Endothelial cell (in vitro differentiated cells): ENCODE measurements at regions not wholly inside any gene's neighbourhood (a gene's known extent, or its start where the extent isn't known, plus 50 kb on each side); places are given as distances from the start of the nearest gene placed in this dataset.

Experiments
- DNase-seq: peaks from one replicate; pipeline ENCODE4 v3.0.0; 2021; ENCODE audit warnings: low spot score
- H3K27ac Mint-ChIP-seq: one replicate; pipeline ENCODE4 v1.8.0; 2021; ENCODE audit warnings: mixed read lengths, inconsistent platforms; ENCODE audit not compliant: unreplicated experiment
- H3K27me3 Mint-ChIP-seq: one replicate; pipeline ENCODE4 v1.8.0; 2021; ENCODE audit warnings: mild to moderate bottlenecking, moderate library complexity, mixed read lengths, inconsistent platforms; ENCODE audit not compliant: unreplicated experiment
- H3K36me3 Mint-ChIP-seq: one replicate; pipeline ENCODE4 v1.8.0; 2021; ENCODE audit warnings: mild to moderate bottlenecking, low read depth, mixed read lengths, inconsistent platforms; ENCODE audit not compliant: unreplicated experiment
- H3K4me1 Mint-ChIP-seq: one replicate; pipeline ENCODE4 v1.8.0; 2021; ENCODE audit warnings: mild to moderate bottlenecking, mixed read lengths, inconsistent platforms; ENCODE audit not compliant: unreplicated experiment
- H3K4me3 Mint-ChIP-seq: one replicate; pipeline ENCODE4 v1.8.0; 2021; ENCODE audit warnings: mild to moderate bottlenecking, mixed read lengths, inconsistent platforms; ENCODE audit not compliant: unreplicated experiment
- H3K9me3 Mint-ChIP-seq: one replicate; pipeline ENCODE4 v1.8.0; 2021; ENCODE audit warnings: mixed read lengths, inconsistent platforms; ENCODE audit not compliant: unreplicated experiment
- CTCF ChIP-seq: fragments of 200-600 bp; sonication (generic); IDR thresholded peaks from one replicate; pipeline ENCODE4 v1.5.0; 2021; ENCODE audit warnings: antibody characterized with exemption; ENCODE audit not compliant: unreplicated experiment

GRCh38 chr2:111653103-111653624 is 230.8 kb downstream of the ANAPC1 start:
- no peak for DNase-seq
- peaks cover 3% of the 10 kb centered on the region for H3K27me3 Mint-ChIP-seq
- no peaks in the 10 kb centered on the region for H3K4me1 Mint-ChIP-seq
- H3K36me3 Mint-ChIP-seq, result no peaks in the 10 kb centered on the region
- no peak overlapping the region for H3K4me3 Mint-ChIP-seq
- no peak for TF ChIP-seq CTCF
- H3K9me3 Mint-ChIP-seq, result no peaks in the 10 kb centered on the region
- H3K27ac Mint-ChIP-seq, result no peak overlapping the region

- no peak for DNase-seq
- Mint-ChIP-seq H3K27ac (no peak overlapping the region), H3K9me3 (no peaks in the 10 kb centered on the region), H3K4me3 (no peak overlapping the region), H3K36me3 (no peaks in the 10 kb centered on the region), H3K4me1 (no peaks in the 10 kb centered on the region), H3K27me3 (peaks cover 3% of the 10 kb centered on the region)
- no peak for TF ChIP-seq CTCF
Observed at GRCh38 chr2:111653913-111654312, 230.1 kb downstream of the ANAPC1 start.

GRCh38 chr2:111654829-111655228 is 229.2 kb downstream of the ANAPC1 start:
- Mint-ChIP-seq H3K4me3 (no peak overlapping the region), H3K27ac (no peak overlapping the region), H3K4me1 (no peaks in the 10 kb centered on the region), H3K36me3 (no peaks in the 10 kb centered on the region), H3K9me3 (no peaks in the 10 kb centered on the region), H3K27me3 (peaks cover 3% of the 10 kb centered on the region)
- DNase-seq, result no peak
- TF ChIP-seq CTCF, result no peak

- Mint-ChIP-seq H3K36me3 (no peaks in the 10 kb centered on the region), H3K4me1 (no peaks in the 10 kb centered on the region), H3K27me3 (peaks cover 4% of the 10 kb centered on the region), H3K27ac (no peak overlapping the region), H3K4me3 (no peak overlapping the region), H3K9me3 (no peaks in the 10 kb centered on the region)
- no peak for DNase-seq
- TF ChIP-seq CTCF, result no peak
Observed at GRCh38 chr2:111656436-111656835, 227.6 kb downstream of the ANAPC1 start.

- no peak for DNase-seq
- no peaks in the 10 kb centered on the region for H3K4me1 Mint-ChIP-seq
- H3K36me3 Mint-ChIP-seq, result no peaks in the 10 kb centered on the region
- H3K9me3 Mint-ChIP-seq, result no peaks in the 10 kb centered on the region
- no peak overlapping the region for H3K27ac Mint-ChIP-seq
- H3K27me3 Mint-ChIP-seq, result peaks cover 7% of the 10 kb centered on the region
- H3K4me3 Mint-ChIP-seq, result no peak overlapping the region
- no peak for TF ChIP-seq CTCF
Observed at GRCh38 chr2:111656894-111657293, 227.1 kb downstream of the ANAPC1 start.
